PC-9 (cell line): ENCODE measurements at regions not wholly inside any gene's neighbourhood (a gene's known extent, or its start where the extent isn't known, plus 50 kb on each side); places are given as distances from the start of the nearest gene placed in this dataset.

Source experiments
- EZH2 ChIP-seq: fragments of 200-600 bp; sonication (generic); IDR thresholded peaks from 2 replicates; pipeline ENCODE4 v1.8.0; 2017; ENCODE audit warnings: antibody characterized with exemption, low read depth
- TF ChIP-seq, protein P1 (sequence below): fragments of 200-600 bp; sonication (generic); conservative IDR thresholded peaks from 2 replicates; pipeline ENCODE4 v1.6.1; 2017; ENCODE audit warnings: mixed run types, antibody characterized with exemption, mild to moderate bottlenecking, moderate library complexity

DNA sequence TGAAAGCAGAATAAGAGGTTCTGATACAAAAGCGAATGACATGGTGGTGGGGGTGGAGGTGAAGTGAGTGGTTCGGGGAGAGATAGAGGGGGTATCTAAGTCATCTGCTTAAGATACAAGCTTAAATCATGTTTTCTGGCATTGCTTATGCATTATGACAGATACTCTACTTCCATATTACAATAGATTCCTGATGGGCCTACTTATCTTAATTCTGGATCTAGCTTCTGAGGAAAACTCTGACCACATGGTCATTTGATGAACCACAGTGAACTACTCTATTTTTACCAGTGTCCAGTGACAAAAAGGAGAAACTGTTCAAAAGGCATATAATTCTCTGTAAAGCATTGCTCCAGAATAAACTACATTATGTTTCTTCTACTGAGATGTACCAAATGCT lies 673.7 kb upstream of the CCDC54 start:
- TF ChIP-seq, protein P1, sequence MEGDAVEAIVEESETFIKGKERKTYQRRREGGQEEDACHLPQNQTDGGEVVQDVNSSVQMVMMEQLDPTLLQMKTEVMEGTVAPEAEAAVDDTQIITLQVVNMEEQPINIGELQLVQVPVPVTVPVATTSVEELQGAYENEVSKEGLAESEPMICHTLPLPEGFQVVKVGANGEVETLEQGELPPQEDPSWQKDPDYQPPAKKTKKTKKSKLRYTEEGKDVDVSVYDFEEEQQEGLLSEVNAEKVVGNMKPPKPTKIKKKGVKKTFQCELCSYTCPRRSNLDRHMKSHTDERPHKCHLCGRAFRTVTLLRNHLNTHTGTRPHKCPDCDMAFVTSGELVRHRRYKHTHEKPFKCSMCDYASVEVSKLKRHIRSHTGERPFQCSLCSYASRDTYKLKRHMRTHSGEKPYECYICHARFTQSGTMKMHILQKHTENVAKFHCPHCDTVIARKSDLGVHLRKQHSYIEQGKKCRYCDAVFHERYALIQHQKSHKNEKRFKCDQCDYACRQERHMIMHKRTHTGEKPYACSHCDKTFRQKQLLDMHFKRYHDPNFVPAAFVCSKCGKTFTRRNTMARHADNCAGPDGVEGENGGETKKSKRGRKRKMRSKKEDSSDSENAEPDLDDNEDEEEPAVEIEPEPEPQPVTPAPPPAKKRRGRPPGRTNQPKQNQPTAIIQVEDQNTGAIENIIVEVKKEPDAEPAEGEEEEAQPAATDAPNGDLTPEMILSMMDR, result no peak
- TF ChIP-seq EZH2, result no peak
